ENCODE measurements at regions not wholly inside any gene's neighbourhood (a gene's known extent, or its start where the extent isn't known, plus 50 kb on each side); places are given as distances from the start of the nearest gene placed in this dataset.

DNA sequence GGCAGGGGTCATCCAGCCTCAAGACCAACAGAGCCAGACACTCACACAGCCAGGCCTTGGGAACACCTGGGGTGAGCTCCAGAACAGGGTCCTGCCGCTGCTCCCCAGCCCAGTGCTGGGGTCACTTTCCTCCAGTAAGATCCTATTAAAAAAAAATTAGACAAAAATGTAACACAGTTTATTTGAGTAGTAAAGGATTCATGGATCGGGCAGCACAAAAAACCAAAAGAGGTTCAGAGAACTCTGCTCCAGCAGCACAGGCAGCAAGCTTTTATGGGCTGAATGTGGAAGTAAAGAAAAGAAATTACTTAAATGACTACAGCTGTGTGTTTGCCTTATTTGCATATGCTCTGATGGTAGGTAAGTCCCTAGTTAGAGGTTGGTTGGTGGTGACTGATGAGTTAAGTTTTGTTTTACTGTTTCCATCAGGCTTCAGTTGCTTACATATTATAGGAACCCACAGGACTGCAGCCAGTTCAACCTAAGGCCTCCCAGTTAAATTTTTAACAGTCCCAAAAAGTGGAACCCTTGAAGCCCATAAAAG lies 80.5 kb upstream of the FGFR2 start:
- intact Hi-C loops (cut with DNase I; ENCODE audit: low total_unique reads) = no loop called here
- Histone ChIP-seq H3K36me3 (no peaks in the 10 kb centered on the region), H3K27ac (no peak overlapping the region), H3K9me3 (no peaks in the 10 kb centered on the region), H3K4me3 (no peak overlapping the region), H3K27me3 (no peaks in the 10 kb centered on the region), H3K4me1 (no peaks in the 10 kb centered on the region)
- in situ Hi-C loops (cut with MboI; ENCODE audit: low pct_ligation_motif_present in 1 of 4, low pct_unique_long_range_greater_than_20kb in 1 of 4, low sequenced_read_pairs in 3 of 4) = no loop called here
- WGBS, 2 donors (ENCODE audit: low coverage in 1 of 2) = 87% methylated on average over 2 of the region's 2 CpGs; no CpG with 5 or more reads in 1 of the 2 donors
- DNase-seq = no peak
- TF ChIP-seq POLR2AphosphoS5 (IDR thresholded peaks at IDR 0.05) = no peak
- no peak for TF ChIP-seq POLR2A (IDR thresholded peaks at IDR 0.05)
- no peak for TF ChIP-seq EP300 (IDR thresholded peaks at IDR 0.05; ENCODE audit: low read depth)
- TF ChIP-seq, protein P1, sequence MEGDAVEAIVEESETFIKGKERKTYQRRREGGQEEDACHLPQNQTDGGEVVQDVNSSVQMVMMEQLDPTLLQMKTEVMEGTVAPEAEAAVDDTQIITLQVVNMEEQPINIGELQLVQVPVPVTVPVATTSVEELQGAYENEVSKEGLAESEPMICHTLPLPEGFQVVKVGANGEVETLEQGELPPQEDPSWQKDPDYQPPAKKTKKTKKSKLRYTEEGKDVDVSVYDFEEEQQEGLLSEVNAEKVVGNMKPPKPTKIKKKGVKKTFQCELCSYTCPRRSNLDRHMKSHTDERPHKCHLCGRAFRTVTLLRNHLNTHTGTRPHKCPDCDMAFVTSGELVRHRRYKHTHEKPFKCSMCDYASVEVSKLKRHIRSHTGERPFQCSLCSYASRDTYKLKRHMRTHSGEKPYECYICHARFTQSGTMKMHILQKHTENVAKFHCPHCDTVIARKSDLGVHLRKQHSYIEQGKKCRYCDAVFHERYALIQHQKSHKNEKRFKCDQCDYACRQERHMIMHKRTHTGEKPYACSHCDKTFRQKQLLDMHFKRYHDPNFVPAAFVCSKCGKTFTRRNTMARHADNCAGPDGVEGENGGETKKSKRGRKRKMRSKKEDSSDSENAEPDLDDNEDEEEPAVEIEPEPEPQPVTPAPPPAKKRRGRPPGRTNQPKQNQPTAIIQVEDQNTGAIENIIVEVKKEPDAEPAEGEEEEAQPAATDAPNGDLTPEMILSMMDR (IDR thresholded peaks at IDR 0.05) = no peak

- TF ChIP-seq EP300 (IDR thresholded peaks at IDR 0.05; ENCODE audit: low read depth) (no peak), POLR2AphosphoS5 (IDR thresholded peaks at IDR 0.05) (no peak), POLR2A (IDR thresholded peaks at IDR 0.05) (no peak)
- TF ChIP-seq, protein P1 (IDR thresholded peaks at IDR 0.05) = no peak
- H3K36me3 ChIP-seq = no peaks in the 10 kb centered on the region
- DNase-seq = no peak
- intact Hi-C loops (cut with DNase I; ENCODE audit: low total_unique reads) (no loop called here), in situ Hi-C loops (cut with MboI; ENCODE audit: low pct_ligation_motif_present in 1 of 4, low pct_unique_long_range_greater_than_20kb in 1 of 4, low sequenced_read_pairs in 3 of 4) (no loop called here)
- no peaks in the 10 kb centered on the region for H3K27me3 ChIP-seq
- no peaks in the 10 kb centered on the region for H3K4me1 ChIP-seq
- H3K4me3 ChIP-seq = no peak overlapping the region
- H3K27ac ChIP-seq = no peak overlapping the region
- no peaks in the 10 kb centered on the region for H3K9me3 ChIP-seq
These were observed 79.6 kb upstream of the FGFR2 start for GRCh38 chr10:121677880-121678279.

- in situ Hi-C loops (cut with MboI; ENCODE audit: low pct_ligation_motif_present in 1 of 4, low pct_unique_long_range_greater_than_20kb in 1 of 4, low sequenced_read_pairs in 3 of 4) (no loop called here), intact Hi-C loops (cut with DNase I; ENCODE audit: low total_unique reads) (no loop called here)
- no peak for DNase-seq
- no peaks in the 10 kb centered on the region for H3K4me1 ChIP-seq
- no peak overlapping the region for H3K27ac ChIP-seq
- WGBS, 2 donors (ENCODE audit: low coverage in 1 of 2) = 85 to 86% methylated on average over 1 to 4 of the region's 4 CpGs
- H3K4me3 ChIP-seq = no peak overlapping the region
- no peak for TF ChIP-seq POLR2A (IDR thresholded peaks at IDR 0.05)
- TF ChIP-seq, protein P1 (IDR thresholded peaks at IDR 0.05) = no peak
- TF ChIP-seq EP300 (IDR thresholded peaks at IDR 0.05; ENCODE audit: low read depth) = no peak
- TF ChIP-seq POLR2AphosphoS5 (IDR thresholded peaks at IDR 0.05) = no peak
- H3K36me3 ChIP-seq = no peaks in the 10 kb centered on the region
- H3K27me3 ChIP-seq = no peaks in the 10 kb centered on the region
- H3K9me3 ChIP-seq = no peaks in the 10 kb centered on the region
These were observed 77.1 kb upstream of the FGFR2 start for GRCh38 chr10:121675344-121675743.

DNA sequence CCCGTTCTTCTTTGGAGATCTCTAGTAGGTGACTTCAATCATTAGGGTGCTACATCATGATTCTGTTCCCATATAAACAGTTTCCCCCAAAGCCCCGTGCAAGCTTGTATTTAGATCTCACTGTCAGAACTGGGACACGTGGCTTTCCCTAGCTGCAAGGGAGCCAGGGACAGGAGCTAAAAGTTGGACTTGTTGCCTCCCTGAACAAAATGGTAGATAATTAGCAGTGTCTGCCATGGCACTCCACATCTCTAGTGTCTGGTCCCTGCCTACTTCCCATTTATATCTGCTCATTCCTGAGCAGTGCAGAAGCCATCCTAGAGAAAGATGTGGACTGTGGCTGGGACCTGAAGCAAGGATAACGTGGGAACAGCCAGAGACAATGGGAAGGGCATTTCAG lies 76.6 kb upstream of the FGFR2 start:
- TF ChIP-seq EP300 (IDR thresholded peaks at IDR 0.05; ENCODE audit: low read depth) (no peak), POLR2AphosphoS5 (IDR thresholded peaks at IDR 0.05) (no peak), POLR2A (IDR thresholded peaks at IDR 0.05) (no peak)
- TF ChIP-seq, protein P1 (IDR thresholded peaks at IDR 0.05) = no peak
- Histone ChIP-seq H3K36me3 (no peaks in the 10 kb centered on the region), H3K9me3 (no peaks in the 10 kb centered on the region), H3K4me1 (no peaks in the 10 kb centered on the region), H3K27ac (no peak overlapping the region), H3K27me3 (no peaks in the 10 kb centered on the region), H3K4me3 (no peak overlapping the region)
- DNase-seq = no peak
- in situ Hi-C loops (cut with MboI; ENCODE audit: low pct_ligation_motif_present in 1 of 4, low pct_unique_long_range_greater_than_20kb in 1 of 4, low sequenced_read_pairs in 3 of 4) = no loop called here
- intact Hi-C loops (cut with DNase I; ENCODE audit: low total_unique reads) = no loop called here
- WGBS, 2 donors (ENCODE audit: low coverage in 1 of 2) = 69 to 84% methylated on average over 3 to 4 of the region's 4 CpGs
